Spleen (tissue), 7 donors: ENCODE measurements at regions not wholly inside any gene's neighbourhood (a gene's known extent, or its start where the extent isn't known, plus 50 kb on each side); places are given as distances from the start of the nearest gene placed in this dataset.

Experiments used
- CTCF ChIP-seq, 11 experiments: fragments of 200-600 bp in 7 of 11; fragments of 450-650 bp in 4 of 11; sonication (generic) in 4 of 11; IDR thresholded peaks in 8 of 11; conservative IDR thresholded peaks in 3 of 11; 1 replicate in 7 of 11; 2 replicates in 4 of 11; pipeline versions ENCODE4 v1.4.0 to v1.8.0; 2016 to 2021; ENCODE audit warnings: antibody characterized with exemption in 11 of 11, inconsistent platforms in 4 of 11, mild to moderate bottlenecking in 1 of 11
- POLR2A ChIP-seq, 3 donors: fragments of 450-650 bp; IDR thresholded peaks; one replicate each; pipeline ENCODE4 v1.5.1; 2017; ENCODE audit warnings: antibody characterized with exemption in 3 of 3, mild to moderate bottlenecking in 1 of 3
- POLR2AphosphoS5 ChIP-seq, 3 donors: sonication (generic); formaldehyde crosslinking; IDR thresholded peaks; one replicate each; pipeline ENCODE4 v1.5.1; 2017; ENCODE audit warnings: antibody characterized with exemption in 3 of 3
- donor health status: DM: no; HTN: no; CAD: no; lungs with moderate emphysema.
- donor health status: DM: no; HTN: no; CAD: no.
- donor health status: DM: no; HTN: no; CAD: no.

DNA sequence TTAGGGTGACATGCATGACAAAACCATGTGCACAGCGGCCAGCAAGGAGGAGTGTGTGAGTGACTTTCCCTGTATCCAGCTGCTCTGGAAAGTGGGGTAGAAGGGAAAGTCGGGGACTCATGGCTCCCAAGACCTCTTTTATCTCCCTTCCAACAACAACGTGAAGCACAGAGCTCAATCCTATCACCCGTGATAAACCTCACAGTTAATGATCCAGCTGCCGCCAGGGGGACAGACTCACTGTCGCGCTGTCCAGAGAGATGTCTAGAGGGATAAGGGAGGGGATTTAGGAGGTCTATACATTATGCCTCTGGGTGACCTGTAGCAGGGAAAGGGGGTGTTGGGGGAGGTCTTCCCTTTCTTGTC lies 84.0 kb upstream of the SMNDC1 start:
- TF ChIP-seq CTCF (IDR thresholded peaks at IDR 0.05 in 8 of 11, conservative IDR thresholded peaks at IDR 0.05 in 3 of 11) (no peak), POLR2A (IDR thresholded peaks at IDR 0.05) (no peak), POLR2AphosphoS5 (IDR thresholded peaks at IDR 0.05) (no peak)
